Osteoblast (primary cell): ENCODE measurements at regions not wholly inside any gene's neighbourhood (a gene's known extent, or its start where the extent isn't known, plus 50 kb on each side); places are given as distances from the start of the nearest gene placed in this dataset.

Experiments used
- DNase-seq: peaks from one replicate; pipeline ENCODE4 v3.0.0; 2011; ENCODE audit warnings: low spot score, mixed read lengths; ENCODE audit not compliant: insufficient read length; ENCODE audit errors: missing footprints
- H2AFZ ChIP-seq: 2 replicates; pipeline ENCODE4 v1.6.0; 2011; ENCODE audit warnings: mild to moderate bottlenecking, low read length
- H3K27ac ChIP-seq: 2 replicates; pipeline ENCODE4 v1.5.1; 2011; ENCODE audit warnings: mild to moderate bottlenecking, low read depth, low read length, moderate library complexity
- H3K27me3 ChIP-seq: 2 replicates; pipeline ENCODE4 v1.6.0; 2012; ENCODE audit warnings: mild to moderate bottlenecking, control low read depth, inconsistent platforms, low read length, moderate library complexity; ENCODE audit not compliant: insufficient read depth
- H3K36me3 ChIP-seq: 2 replicates; pipeline ENCODE4 v1.5.1; 2011; ENCODE audit warnings: mild to moderate bottlenecking, low read length, control low read depth, moderate library complexity; ENCODE audit not compliant: insufficient read depth
- H3K4me1 ChIP-seq: 2 replicates; pipeline ENCODE4 v1.5.1; 2011; ENCODE audit warnings: mild to moderate bottlenecking, low read length, control low read depth, moderate library complexity; ENCODE audit not compliant: insufficient read depth
- H3K4me2 ChIP-seq: 2 replicates; pipeline ENCODE4 v1.6.0; 2011; ENCODE audit warnings: mild to moderate bottlenecking, low read length; ENCODE audit not compliant: insufficient read depth
- H3K4me3 ChIP-seq: fragments of 200-600 bp; sonication (generic); 3 replicates; pipeline ENCODE4 v1.5.1; 2012; ENCODE audit warnings: mild to moderate bottlenecking, low read length, inconsistent platforms; ENCODE audit not compliant: insufficient read depth
- H3K79me2 ChIP-seq: 2 replicates; pipeline ENCODE4 v1.6.0; 2012; ENCODE audit warnings: mild to moderate bottlenecking, low read length, control low read depth, inconsistent platforms; ENCODE audit not compliant: insufficient read depth
- H3K9me3 ChIP-seq: 2 replicates; pipeline ENCODE4 v1.5.1; 2011; ENCODE audit warnings: low read depth, low read length, control low read depth
- H4K20me1 ChIP-seq: 2 replicates; pipeline ENCODE4 v1.6.0; 2012; ENCODE audit warnings: mild to moderate bottlenecking, low read length, control low read depth; ENCODE audit not compliant: insufficient read depth
- TF ChIP-seq, protein P1 (sequence below): IDR thresholded peaks from 2 replicates; pipeline ENCODE4 v1.5.1; 2011; ENCODE audit warnings: mild to moderate bottlenecking, low read depth, low read length, moderate library complexity; ENCODE audit errors: extremely low read depth

DNA sequence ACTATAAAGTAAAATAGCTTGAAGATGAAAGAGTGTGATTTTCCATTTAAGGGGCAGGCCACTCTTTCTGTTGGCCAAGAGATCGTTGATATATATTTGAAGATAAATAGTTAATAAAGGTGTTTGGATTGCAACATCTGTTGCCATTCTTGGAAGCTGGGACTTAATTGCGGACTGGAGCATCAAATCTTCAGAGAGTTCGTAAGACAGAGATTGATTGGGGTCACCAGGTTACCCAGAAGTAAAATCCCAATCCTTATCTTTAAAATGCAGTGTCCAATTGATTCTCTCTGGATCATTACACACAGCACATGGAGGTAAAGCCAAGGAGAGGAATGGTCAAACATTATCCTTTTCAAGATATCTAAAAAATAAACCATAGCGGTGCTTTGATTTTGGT, 220.8 kb upstream of the HES1 start:
- Histone ChIP-seq H3K4me2 (no peak overlapping the region), H3K27me3 (peaks cover 44% of the 10 kb centered on the region), H4K20me1 (no peaks in the 10 kb centered on the region), H3K4me3 (no peak overlapping the region), H3K9me3 (no peaks in the 10 kb centered on the region), H3K36me3 (no peaks in the 10 kb centered on the region), H3K4me1 (no peaks in the 10 kb centered on the region), H3K79me2 (no peaks in the 10 kb centered on the region), H3K27ac (no peak overlapping the region), H2AFZ (no peak overlapping the region)
- TF ChIP-seq, protein P1, sequence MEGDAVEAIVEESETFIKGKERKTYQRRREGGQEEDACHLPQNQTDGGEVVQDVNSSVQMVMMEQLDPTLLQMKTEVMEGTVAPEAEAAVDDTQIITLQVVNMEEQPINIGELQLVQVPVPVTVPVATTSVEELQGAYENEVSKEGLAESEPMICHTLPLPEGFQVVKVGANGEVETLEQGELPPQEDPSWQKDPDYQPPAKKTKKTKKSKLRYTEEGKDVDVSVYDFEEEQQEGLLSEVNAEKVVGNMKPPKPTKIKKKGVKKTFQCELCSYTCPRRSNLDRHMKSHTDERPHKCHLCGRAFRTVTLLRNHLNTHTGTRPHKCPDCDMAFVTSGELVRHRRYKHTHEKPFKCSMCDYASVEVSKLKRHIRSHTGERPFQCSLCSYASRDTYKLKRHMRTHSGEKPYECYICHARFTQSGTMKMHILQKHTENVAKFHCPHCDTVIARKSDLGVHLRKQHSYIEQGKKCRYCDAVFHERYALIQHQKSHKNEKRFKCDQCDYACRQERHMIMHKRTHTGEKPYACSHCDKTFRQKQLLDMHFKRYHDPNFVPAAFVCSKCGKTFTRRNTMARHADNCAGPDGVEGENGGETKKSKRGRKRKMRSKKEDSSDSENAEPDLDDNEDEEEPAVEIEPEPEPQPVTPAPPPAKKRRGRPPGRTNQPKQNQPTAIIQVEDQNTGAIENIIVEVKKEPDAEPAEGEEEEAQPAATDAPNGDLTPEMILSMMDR: no peak
- DNase-seq: no peak

DNA sequence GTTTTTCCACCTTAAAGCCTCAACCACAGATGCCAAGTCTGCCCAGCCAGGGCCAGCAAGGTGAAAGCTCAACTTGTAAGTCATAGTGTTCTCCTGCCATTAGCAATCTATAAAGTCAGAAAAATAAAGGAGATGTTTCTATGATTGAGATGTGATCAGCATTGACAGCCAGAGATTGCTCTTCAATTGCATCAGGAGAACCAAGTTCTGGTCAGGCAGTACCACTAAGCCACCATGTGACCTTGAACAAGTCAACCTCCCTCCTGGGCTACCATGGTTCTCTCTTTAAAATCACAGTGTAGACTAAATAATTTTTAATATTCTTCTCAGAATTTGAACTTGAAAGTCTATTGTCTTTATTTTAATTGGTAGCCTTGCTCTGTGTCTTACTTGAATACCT, 220.3 kb upstream of the HES1 start:
- TF ChIP-seq, protein P1: no peak
- H2AFZ ChIP-seq: no peak overlapping the region
- H4K20me1 ChIP-seq: no peaks in the 10 kb centered on the region
- H3K4me2 ChIP-seq: no peak overlapping the region
- H3K36me3 ChIP-seq: no peaks in the 10 kb centered on the region
- H3K27me3 ChIP-seq: peaks cover 44% of the 10 kb centered on the region
- no peaks in the 10 kb centered on the region for H3K9me3 ChIP-seq
- H3K4me1 ChIP-seq: no peaks in the 10 kb centered on the region
- no peak overlapping the region for H3K27ac ChIP-seq
- no peak overlapping the region for H3K4me3 ChIP-seq
- no peaks in the 10 kb centered on the region for H3K79me2 ChIP-seq
- DNase-seq: no peak

DNA sequence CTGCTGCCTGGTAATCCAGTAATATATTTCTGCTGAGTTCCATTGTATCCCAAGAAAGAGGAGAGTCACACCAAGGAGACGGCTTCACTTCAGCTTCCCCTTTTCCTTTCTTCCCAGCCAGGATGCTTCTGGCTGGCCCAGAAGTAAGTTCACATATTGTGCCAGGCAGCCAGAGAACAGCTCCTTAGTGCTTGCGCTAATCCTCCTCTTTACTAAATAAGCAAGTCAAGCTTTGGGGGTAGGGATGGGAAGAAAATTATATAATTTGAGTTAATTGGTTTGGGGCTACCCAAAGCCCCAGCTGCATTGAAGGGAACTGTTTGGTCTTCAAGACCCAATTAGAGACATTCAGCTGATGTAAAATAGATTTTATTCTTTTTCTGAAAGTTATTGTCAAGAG, 218.8 kb upstream of the HES1 start:
- H3K27me3 ChIP-seq: peaks cover 35% of the 10 kb centered on the region

DNA sequence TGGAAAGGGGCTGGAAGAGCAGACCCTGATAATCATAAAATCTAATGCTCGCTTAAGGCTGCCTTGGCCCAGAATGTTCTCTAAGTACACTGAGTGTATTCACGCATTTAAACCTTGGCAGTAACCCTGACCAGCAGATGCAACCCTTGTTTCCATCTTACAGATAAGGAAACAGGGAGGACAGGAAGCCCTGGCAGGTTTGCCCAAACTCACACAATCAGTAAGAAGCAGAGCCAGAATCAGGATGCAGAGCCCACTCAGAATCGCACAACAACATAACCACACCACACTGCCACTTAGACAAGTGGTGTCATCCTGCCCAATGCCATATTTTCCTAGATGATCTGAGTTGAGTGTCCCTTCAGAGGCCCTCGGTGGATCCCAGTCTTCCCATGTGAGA, 214.5 kb upstream of the HES1 start:
- TF ChIP-seq, protein P1: no peak
- H3K27me3 ChIP-seq: peaks cover 16% of the 10 kb centered on the region
- H3K79me2 ChIP-seq: no peaks in the 10 kb centered on the region
- no peak overlapping the region for H2AFZ ChIP-seq
- no peaks in the 10 kb centered on the region for H4K20me1 ChIP-seq
- peaks cover 2% of the 10 kb centered on the region for H3K9me3 ChIP-seq
- H3K4me1 ChIP-seq: no peaks in the 10 kb centered on the region
- no peak overlapping the region for H3K4me2 ChIP-seq
- H3K4me3 ChIP-seq: no peak overlapping the region
- DNase-seq: peak; percentile 25
- no peaks in the 10 kb centered on the region for H3K36me3 ChIP-seq
- H3K27ac ChIP-seq: no peak overlapping the region

More for the DNA sequence above, 218.8 kb upstream of the HES1 start:
- H3K4me2 ChIP-seq: no peak overlapping the region
- H2AFZ ChIP-seq: no peak overlapping the region
- DNase-seq: peak; percentile 22
- no peaks in the 10 kb centered on the region for H4K20me1 ChIP-seq
- H3K9me3 ChIP-seq: no peaks in the 10 kb centered on the region
- no peak overlapping the region for H3K4me3 ChIP-seq
- TF ChIP-seq, protein P1: no peak
- no peaks in the 10 kb centered on the region for H3K79me2 ChIP-seq
- no peaks in the 10 kb centered on the region for H3K4me1 ChIP-seq
- no peak overlapping the region for H3K27ac ChIP-seq
- no peaks in the 10 kb centered on the region for H3K36me3 ChIP-seq
